ENCODE measurements at regions not wholly inside any gene's neighbourhood (a gene's known extent, or its start where the extent isn't known, plus 50 kb on each side); places are given as distances from the start of the nearest gene placed in this dataset.

- no peak for TF ChIP-seq PAX5 (IDR thresholded peaks at IDR 0.05; ENCODE audit: insufficient read depth, low read length, severe bottlenecking)
- TF ChIP-seq TAF1 (IDR thresholded peaks at IDR 0.05; ENCODE audit: low read depth, low read length), result no peak
- no peak for TF ChIP-seq POLR2A (IDR thresholded peaks at IDR 0.05; ENCODE audit: low read depth, low read length)
- TF ChIP-seq POLR2AphosphoS5 (IDR thresholded peaks at IDR 0.05; ENCODE audit: low read depth, low read length), result no peak
These were observed 209.8 kb upstream of the RBMS3 start for GRCh38 chr3:29070959-29071634.

Data from GM12891 (cell line).